Keratinocyte (primary cell): ENCODE measurements at regions not wholly inside any gene's neighbourhood (a gene's known extent, or its start where the extent isn't known, plus 50 kb on each side); places are given as distances from the start of the nearest gene placed in this dataset.

Experiments
- DNase-seq: peaks from one replicate; pipeline ENCODE4 v3.0.0-alpha.2; 2011; ENCODE audit warnings: low read depth, missing footprints, low spot score
- FAIRE-seq: peaks from 2 replicates; lab custom pipeline; 2011; peaks lifted over from hg19 to GRCh38; lab: Jason Lieb, UNC
- H2AFZ ChIP-seq: 2 replicates; pipeline ENCODE4 v1.6.0; 2012; ENCODE audit warnings: low read length, control low read depth, inconsistent platforms; ENCODE audit not compliant: control insufficient read depth
- H3K27ac ChIP-seq: 2 replicates; pipeline ENCODE4 v1.5.1; 2011; ENCODE audit warnings: low read length; ENCODE audit not compliant: control insufficient read depth, insufficient read depth
- H3K27me3 ChIP-seq: 3 replicates; pipeline ENCODE4 v1.6.0; 2011; ENCODE audit warnings: low read length; ENCODE audit not compliant: control insufficient read depth, insufficient read depth; ENCODE audit errors: extremely low read depth
- H3K36me3 ChIP-seq, 2 experiments: 2 replicates in 1 of 2; 3 replicates in 1 of 2; pipeline ENCODE4 v1.5.1; 2011; ENCODE audit warnings: low read length in 2 of 2, mild to moderate bottlenecking in 1 of 2; ENCODE audit not compliant: control insufficient read depth in 2 of 2, insufficient read depth in 2 of 2; ENCODE audit errors: extremely low read depth in 1 of 2
- H3K4me1 ChIP-seq: 3 replicates; pipeline ENCODE4 v1.5.1; 2011; ENCODE audit warnings: low read length; ENCODE audit not compliant: control insufficient read depth, insufficient read depth; ENCODE audit errors: extremely low read depth
- H3K4me2 ChIP-seq: 3 replicates; pipeline ENCODE4 v1.6.0; 2011; ENCODE audit warnings: low read depth, low read length; ENCODE audit not compliant: control insufficient read depth, insufficient read depth; ENCODE audit errors: extremely low read depth
- H3K4me3 ChIP-seq, 3 experiments: fragments of 200-600 bp in 1 of 3; sonication (generic) in 1 of 3; 2 replicates in 2 of 3; 3 replicates in 1 of 3; pipeline ENCODE4 v1.5.1; 2011 to 2016; ENCODE audit warnings: low read length in 3 of 3, mild to moderate bottlenecking in 3 of 3, control low read depth in 2 of 3, inconsistent platforms in 1 of 3, low read depth in 1 of 3, mixed read lengths in 1 of 3, mixed run types in 1 of 3, moderate library complexity in 1 of 3; ENCODE audit not compliant: control insufficient read depth in 2 of 3, insufficient read depth in 2 of 3; ENCODE audit errors: extremely low read depth in 1 of 3
- H3K79me2 ChIP-seq: 2 replicates; pipeline ENCODE4 v1.6.0; 2012; ENCODE audit warnings: low read length; ENCODE audit not compliant: control insufficient read depth, insufficient read depth
- H3K9ac ChIP-seq: 3 replicates; pipeline ENCODE4 v1.6.0; 2011; ENCODE audit warnings: low read length; ENCODE audit not compliant: control insufficient read depth, insufficient read depth; ENCODE audit errors: extremely low read depth
- H3K9me1 ChIP-seq: 3 replicates; pipeline ENCODE4 v1.6.0; 2011; ENCODE audit warnings: low read length; ENCODE audit not compliant: control insufficient read depth, insufficient read depth; ENCODE audit errors: extremely low read depth
- H3K9me3 ChIP-seq: 2 replicates; pipeline ENCODE4 v1.5.1; 2012; ENCODE audit warnings: low read depth, low read length; ENCODE audit not compliant: control insufficient read depth
- H4K20me1 ChIP-seq: 3 replicates; pipeline ENCODE4 v1.6.0; 2011; ENCODE audit warnings: low read length; ENCODE audit not compliant: control insufficient read depth, insufficient read depth; ENCODE audit errors: extremely low read depth
- CTCF ChIP-seq, 3 experiments: IDR thresholded peaks in 1 of 3; conservative IDR thresholded peaks in 1 of 3; optimal IDR thresholded peaks in 1 of 3; 2 replicates in 2 of 3; 3 replicates in 1 of 3; pipeline versions ENCODE3 to v1.5.1; 2011; ENCODE audit warnings: low read length in 3 of 3, mild to moderate bottlenecking in 3 of 3, moderate library complexity in 2 of 3, control low read depth in 1 of 3, inconsistent platforms in 1 of 3; ENCODE audit not compliant: insufficient read depth in 2 of 3; ENCODE audit errors: extremely low read depth in 1 of 3
- EZH2 ChIP-seq: IDR thresholded peaks from one replicate; pipeline ENCODE4 v1.6.1; 2012; ENCODE audit warnings: inconsistent platforms, mild to moderate bottlenecking, low read length, moderate library complexity
- dilution Hi-C: fragments of 300-500 bp; cut with MboI; formaldehyde crosslinking; loops from one replicate; pipeline ENCODE4 v1.7.0; 2020; ENCODE audit warnings: low sequenced_read_pairs; ENCODE audit not compliant: extremely low pct_ligation_motif_present

DNA sequence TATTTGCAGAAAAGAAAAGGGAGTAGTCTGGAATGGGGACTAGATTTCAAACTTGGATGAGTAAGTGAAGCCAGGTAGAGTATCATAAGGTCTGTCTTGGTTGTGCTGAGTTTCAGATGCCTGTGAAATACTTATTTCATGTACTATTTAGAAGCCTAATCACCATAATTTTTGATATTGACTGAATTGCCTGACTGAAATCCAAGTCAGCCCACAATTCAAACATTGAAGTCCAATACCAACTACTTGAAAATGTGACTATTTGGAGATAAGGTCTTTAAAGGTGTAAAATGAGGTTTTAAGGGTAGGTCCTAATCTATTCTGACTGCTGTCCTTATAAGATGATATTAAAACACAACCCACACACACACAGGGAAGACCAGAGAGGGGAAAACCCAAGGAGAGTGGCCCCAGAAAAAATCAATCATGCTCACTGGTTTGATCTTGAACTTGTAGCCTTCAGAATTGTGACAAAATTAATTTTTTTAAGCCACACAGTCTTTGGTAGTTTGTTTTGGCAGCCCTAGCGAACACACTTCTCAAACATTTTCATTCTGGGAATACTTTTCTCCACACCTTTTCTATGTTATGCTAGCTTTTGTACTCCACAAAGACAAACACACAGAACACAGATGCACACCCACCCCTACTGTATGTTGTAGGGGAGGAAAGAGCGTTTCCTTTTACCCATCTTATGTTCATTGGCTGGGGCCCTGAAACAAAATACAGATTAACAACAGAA, 126.3 kb downstream of the HFE start:
- Histone ChIP-seq H3K4me3 (no peak overlapping the region), H3K4me1 (peaks cover 19% of the 10 kb centered on the region)
- FAIRE-seq: no peak

DNA sequence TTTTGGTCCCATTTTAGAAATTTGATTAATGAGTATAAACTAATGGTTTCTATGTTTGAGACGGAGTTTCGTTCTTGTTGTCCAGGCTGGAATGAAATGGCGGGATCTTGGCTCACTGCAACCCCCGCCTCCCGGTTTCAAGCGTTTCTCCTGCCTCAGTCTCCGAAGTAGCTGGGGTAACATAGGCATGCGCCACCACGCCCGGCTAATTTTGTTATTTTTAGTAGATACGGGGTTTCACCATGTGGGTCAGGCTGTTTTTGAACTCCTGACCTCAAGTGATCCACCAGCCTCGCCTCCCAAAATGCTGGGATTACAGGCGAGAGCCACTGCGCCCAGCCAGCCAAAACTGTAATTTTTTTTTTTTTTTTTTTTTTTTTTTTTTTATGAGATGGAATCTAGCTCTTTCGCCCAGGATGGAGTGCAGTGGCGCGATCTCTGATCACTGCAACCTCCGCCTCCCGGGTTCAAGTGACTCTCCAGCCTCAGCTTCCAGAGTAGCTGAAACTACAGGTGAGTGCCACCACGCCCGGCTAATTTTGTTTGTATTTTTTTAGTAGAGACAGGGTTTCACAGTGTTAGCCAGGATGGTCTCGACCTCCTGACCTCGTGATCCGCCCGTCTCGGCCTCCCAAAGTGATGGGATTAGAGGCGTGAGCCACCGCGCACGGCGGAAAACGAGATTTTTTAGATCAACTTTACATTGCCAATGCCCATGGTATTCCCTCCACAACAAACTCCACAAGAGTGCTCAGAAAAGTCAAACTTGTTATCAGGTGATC, 127.8 kb downstream of the HFE start:
- Histone ChIP-seq H3K79me2 (no peaks in the 10 kb centered on the region), H3K9me1 (no peaks in the 10 kb centered on the region), H3K36me3 (no peaks in the 10 kb centered on the region), H3K9ac (peak overlapping the region; percentile 76), H3K4me2 (peak overlapping the region; percentile 87), H3K27me3 (no peaks in the 10 kb centered on the region), H2AFZ (no peak overlapping the region), H3K4me3 (peak overlapping the region; percentile 36 to 62 (median 62)), H4K20me1 (no peaks in the 10 kb centered on the region), H3K4me1 (peaks cover 19% of the 10 kb centered on the region), H3K27ac (peak overlapping the region; percentile 79), H3K9me3 (no peaks in the 10 kb centered on the region)
- dilution Hi-C loops: no loop called here
- no peak for DNase-seq
- TF ChIP-seq EZH2 (no peak), CTCF (optimal IDR thresholded peaks at IDR 0.05 in 1 of 3, IDR thresholded peaks at IDR 0.05 in 1 of 3, conservative IDR thresholded peaks at IDR 0.05 in 1 of 3; ENCODE audit: extremely low read depth in 1 of 3, insufficient read depth in 2 of 3, low read length in 3 of 3) (no peak)
- no peak for FAIRE-seq

More for the DNA sequence above, 126.3 kb downstream of the HFE start:
- no peak for DNase-seq
- Histone ChIP-seq H3K9ac (no peak overlapping the region), H3K27me3 (no peaks in the 10 kb centered on the region), H3K9me1 (no peaks in the 10 kb centered on the region), H3K27ac (no peak overlapping the region), H3K36me3 (no peaks in the 10 kb centered on the region), H4K20me1 (no peaks in the 10 kb centered on the region), H3K9me3 (no peaks in the 10 kb centered on the region), H3K79me2 (no peaks in the 10 kb centered on the region), H2AFZ (no peak overlapping the region), H3K4me2 (no peak overlapping the region)
- dilution Hi-C loops: no loop called here
- TF ChIP-seq EZH2 (no peak), CTCF (optimal IDR thresholded peaks at IDR 0.05 in 1 of 3, IDR thresholded peaks at IDR 0.05 in 1 of 3, conservative IDR thresholded peaks at IDR 0.05 in 1 of 3; ENCODE audit: extremely low read depth in 1 of 3, insufficient read depth in 2 of 3, low read length in 3 of 3) (no peak)
